BJ (cell line): ENCODE measurements at regions not wholly inside any gene's neighbourhood (a gene's known extent, or its start where the extent isn't known, plus 50 kb on each side); places are given as distances from the start of the nearest gene placed in this dataset.

ENCODE experiments used
- CTCF ChIA-PET: fragments of 350-600 bp; formaldehyde crosslinking; extraction: SDS; loops from one replicate; lab custom pipeline; 2021; ENCODE audit warnings: antibody characterized with exemption, inconsistent platforms; lab: Yijun Ruan, JAX
- POLR2A ChIA-PET: fragments of 300-600 bp; sonication (Branson Sonifier 250); formaldehyde crosslinking; extraction: SDS; loops from one replicate; lab custom pipeline; 2021; ENCODE audit warnings: antibody characterized with exemption; lab: Charles Lee
- DNase-seq: peaks from one replicate; pipeline ENCODE4 v3.0.0-alpha.2; 2011; ENCODE audit warnings: low read depth
- H3K27me3 ChIP-seq: 2 replicates; pipeline ENCODE4 v1.6.0; 2011; ENCODE audit warnings: low read length; ENCODE audit not compliant: control insufficient read depth, insufficient read depth
- H3K36me3 ChIP-seq: 2 replicates; pipeline ENCODE4 v1.5.1; 2011; ENCODE audit warnings: low read length; ENCODE audit not compliant: control insufficient read depth, insufficient read depth
- H3K4me3 ChIP-seq: 2 replicates; pipeline ENCODE4 v1.5.1; 2011; ENCODE audit warnings: low read depth, mild to moderate bottlenecking, control low read depth, low read length
- CTCF ChIP-seq: IDR thresholded peaks from 2 replicates; pipeline ENCODE4 v1.5.1; 2011; ENCODE audit warnings: low read depth, mild to moderate bottlenecking, control low read depth, inconsistent platforms, low read length, moderate library complexity; ENCODE audit not compliant: insufficient read depth

GRCh38 chr1:56074007-56074651, 505.2 kb downstream of the PLPP3 start:
- ChIA-PET CTCF (no interaction called here), POLR2A (no interaction called here)
- peak; percentile 96 for DNase-seq
- Histone ChIP-seq H3K36me3 (no peaks in the 10 kb centered on the region), H3K27me3 (no peaks in the 10 kb centered on the region), H3K4me3 (no peak overlapping the region)
- TF ChIP-seq CTCF = no peak

GRCh38 chr1:56073614-56074006, 505.8 kb downstream of the PLPP3 start:
- Histone ChIP-seq H3K4me3 (no peak overlapping the region), H3K27me3 (no peaks in the 10 kb centered on the region), H3K36me3 (no peaks in the 10 kb centered on the region)
- POLR2A ChIA-PET = no interaction called here
- no peak for TF ChIP-seq CTCF
- CTCF ChIA-PET = interaction anchor here (2.0 kb wide), 1 partner anchor 504 kb away, joined by 8 read pairs; no protein-coding TSS in a partner anchor
- DNase-seq = no peak

- H3K36me3 ChIP-seq = no peaks in the 10 kb centered on the region
- no peak for DNase-seq
- ChIA-PET POLR2A (no interaction called here), CTCF (interaction anchor here (2.0 kb wide), 1 partner anchor 504 kb away, joined by 8 read pairs; no protein-coding TSS in a partner anchor)
- H3K4me3 ChIP-seq = no peak overlapping the region
- TF ChIP-seq CTCF = no peak
- H3K27me3 ChIP-seq = no peaks in the 10 kb centered on the region
Measured at GRCh38 chr1:56073206-56073605, 506.2 kb downstream of the PLPP3 start.

- H3K4me3 ChIP-seq = no peak overlapping the region
- no peaks in the 10 kb centered on the region for H3K36me3 ChIP-seq
- ChIA-PET CTCF (interaction anchor here (0.7 to 2.0 kb wide), 2 partner anchors 12 to 505 kb away, joined by 3 to 8 read pairs; no protein-coding TSS in a partner anchor), POLR2A (no interaction called here)
- no peaks in the 10 kb centered on the region for H3K27me3 ChIP-seq
- TF ChIP-seq CTCF = no peak
- DNase-seq = no peak
Measured at GRCh38 chr1:56072310-56072709, 507.1 kb downstream of the PLPP3 start.

GRCh38 chr1:56071351-56071750, 508.0 kb downstream of the PLPP3 start:
- no peaks in the 10 kb centered on the region for H3K27me3 ChIP-seq
- H3K4me3 ChIP-seq = no peak overlapping the region
- no peak for TF ChIP-seq CTCF
- POLR2A ChIA-PET = interaction anchor here (0.6 to 1.0 kb wide), 2 partner anchors 480 to 508 kb away, joined by 3 to 4 read pairs; partner anchors contain the start of gene PLPP3
- CTCF ChIA-PET = no interaction called here
- no peak for DNase-seq
- H3K36me3 ChIP-seq = no peaks in the 10 kb centered on the region
